ENCODE measurements at regions not wholly inside any gene's neighbourhood (a gene's known extent, or its start where the extent isn't known, plus 50 kb on each side); places are given as distances from the start of the nearest gene placed in this dataset.

GRCh38 chr1:208335371-208336136 is 91.4 kb upstream of the PLXNA2 start:
- TF ChIP-seq REST (IDR thresholded peaks at IDR 0.05; ENCODE audit: insufficient read depth in 1 of 2, low read depth in 2 of 2, low read length in 2 of 2) (no peak), POLR2AphosphoS5 (IDR thresholded peaks at IDR 0.05; ENCODE audit: low read depth, low read length) (no peak), TAF1 (IDR thresholded peaks at IDR 0.05; ENCODE audit: borderline replicate concordance, insufficient read depth, low read length) (no peak)

All from PFSK-1 (cell line).